Bone marrow (tissue), 2 donors: ENCODE measurements at regions not wholly inside any gene's neighbourhood (a gene's known extent, or its start where the extent isn't known, plus 50 kb on each side); places are given as distances from the start of the nearest gene placed in this dataset.

Experiments used
- DNase-seq, 2 donors: peaks; one replicate each; lab custom pipeline; 2025; lab: John Stamatoyannopoulos, UW

DNA sequence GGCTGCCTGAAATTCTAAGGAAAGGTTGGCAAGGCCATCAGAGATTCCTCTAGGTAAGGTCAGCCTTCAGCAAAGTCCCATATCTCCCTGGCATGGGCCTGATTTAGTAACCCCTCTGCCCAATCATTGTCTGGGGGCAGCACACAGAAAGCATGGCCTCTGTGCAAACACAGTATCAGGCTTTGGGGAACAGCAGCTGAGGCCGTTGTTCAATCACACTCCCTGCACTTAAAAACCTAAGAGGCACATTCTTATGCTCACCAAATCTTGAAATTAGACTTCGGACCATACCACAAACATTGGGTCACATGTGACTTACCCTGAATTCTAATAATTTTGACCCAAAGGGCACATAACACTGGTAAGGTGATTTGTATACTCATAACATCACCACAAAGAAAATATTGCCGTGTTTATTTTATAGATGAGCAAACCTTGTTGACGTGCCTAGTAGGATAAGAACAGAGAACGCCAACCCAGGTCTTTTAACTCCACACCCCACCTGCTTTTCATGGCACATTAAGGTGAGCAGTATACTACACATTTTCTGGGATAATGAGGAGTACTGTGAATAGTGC lies 212.7 kb downstream of the HNMT start:
- no peak for DNase-seq

DNA sequence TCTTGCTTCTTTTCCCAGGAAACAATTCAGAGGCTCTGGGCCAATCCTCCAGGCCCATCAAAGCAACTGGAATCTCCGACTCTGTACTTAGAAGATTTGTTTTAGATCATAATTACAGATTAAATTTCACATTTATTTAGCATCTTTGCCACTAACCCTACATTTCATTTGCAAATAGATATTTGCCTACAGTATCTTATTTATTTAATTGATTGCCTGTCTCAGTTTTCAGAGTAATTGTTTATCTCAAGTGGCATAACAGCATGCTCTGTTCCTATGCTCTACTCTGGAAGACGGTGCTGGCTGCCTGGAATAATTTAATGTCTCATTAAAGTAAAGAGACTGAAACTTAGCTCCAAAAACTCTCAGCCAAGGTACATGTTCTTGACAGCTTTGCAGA lies 213.4 kb downstream of the HNMT start:
- DNase-seq, result no peak

DNA sequence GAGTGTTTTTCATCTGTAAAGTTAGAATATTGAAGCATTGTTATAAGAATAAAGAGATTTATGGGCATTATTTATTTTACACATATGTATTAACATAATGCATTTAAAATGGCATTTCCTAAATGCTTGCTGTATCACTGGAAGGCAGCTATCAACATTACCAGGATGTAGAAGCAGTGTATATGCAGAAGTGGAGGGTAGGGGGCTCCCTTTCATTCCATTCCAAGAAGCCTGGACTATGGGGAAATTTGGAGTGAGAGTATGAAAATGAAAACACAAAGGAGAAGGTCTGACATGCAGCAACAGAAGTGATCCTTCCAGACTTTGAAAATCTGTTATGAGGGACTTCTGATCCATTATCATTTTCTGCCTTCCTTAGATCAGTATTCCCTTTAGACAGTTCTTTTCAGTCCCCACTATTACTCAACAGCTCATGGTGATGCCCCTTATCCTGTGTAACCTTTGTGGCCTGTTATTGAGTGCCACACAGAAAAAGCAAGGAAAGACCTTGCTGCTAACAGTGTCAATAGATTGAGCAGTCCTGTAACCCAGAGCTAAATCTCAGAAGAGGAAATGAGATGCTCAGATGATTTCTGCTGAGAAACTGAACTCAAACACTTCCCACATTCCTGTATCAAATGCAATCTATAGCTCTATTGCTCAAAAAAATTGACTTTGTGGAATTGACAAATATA lies 216.6 kb downstream of the HNMT start:
- no peak for DNase-seq

DNA sequence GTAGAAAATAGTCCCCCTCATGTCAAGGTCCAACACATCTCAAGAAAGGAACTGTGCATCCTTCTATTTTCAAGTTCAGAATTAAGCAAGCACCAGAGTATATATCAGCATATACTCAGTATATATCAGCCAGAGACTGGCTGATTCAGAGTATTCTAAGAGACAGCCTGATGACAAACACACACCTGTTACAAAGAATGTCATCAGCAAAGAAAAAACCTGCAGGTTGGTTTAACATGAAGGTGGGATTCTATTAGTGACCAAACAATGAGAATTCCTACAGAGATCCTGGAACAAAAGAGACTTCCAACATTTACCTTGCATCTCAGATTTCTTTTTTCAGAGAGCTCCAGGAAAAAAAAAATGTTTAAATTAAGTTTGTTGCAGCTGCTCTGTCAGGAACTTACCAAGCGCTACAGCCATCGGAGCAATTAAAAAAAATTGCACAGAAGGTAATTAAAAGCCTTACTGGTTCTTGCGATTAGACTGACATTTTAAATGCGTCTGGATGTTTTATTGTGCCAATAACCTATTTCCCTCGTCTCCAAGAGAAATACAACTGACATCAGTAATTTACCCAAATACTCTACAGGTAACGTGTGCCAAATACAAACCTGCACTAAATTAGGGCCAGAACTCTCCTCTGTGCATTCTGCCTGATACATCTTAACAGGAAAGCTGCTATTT lies 218.1 kb downstream of the HNMT start:
- no peak for DNase-seq

GRCh38 chr2:138182937-138183312 lies 218.7 kb downstream of the HNMT start:
- no peak for DNase-seq

- no peak for DNase-seq
Observed at GRCh38 chr2:138183705-138184104, 219.4 kb downstream of the HNMT start.

DNA sequence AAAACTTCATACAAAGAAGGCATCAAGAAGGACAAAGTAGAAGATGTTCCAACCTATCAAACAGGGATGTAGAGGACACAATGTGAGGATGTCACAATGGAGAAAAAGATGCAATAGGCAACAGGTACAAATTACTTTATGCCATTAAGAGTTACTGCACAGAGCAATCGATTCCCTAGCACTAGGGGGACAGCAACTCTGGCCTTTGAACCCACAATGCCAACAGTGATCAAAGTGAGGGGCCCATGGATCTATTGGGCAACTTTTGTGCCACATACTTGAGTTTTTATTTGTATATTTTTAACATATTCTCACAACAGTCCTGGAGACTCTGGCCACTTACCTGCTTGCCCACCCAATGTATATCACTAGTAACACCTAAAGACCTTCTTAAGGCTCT lies 220.2 kb downstream of the HNMT start:
- DNase-seq, result no peak

GRCh38 chr2:138185827-138186226 lies 221.6 kb downstream of the HNMT start:
- DNase-seq, result no peak

GRCh38 chr2:138187221-138187620 lies 222.9 kb downstream of the HNMT start:
- no peak for DNase-seq

- DNase-seq, result no peak
Observed at GRCh38 chr2:138190999-138191398, 226.7 kb downstream of the HNMT start.

DNA sequence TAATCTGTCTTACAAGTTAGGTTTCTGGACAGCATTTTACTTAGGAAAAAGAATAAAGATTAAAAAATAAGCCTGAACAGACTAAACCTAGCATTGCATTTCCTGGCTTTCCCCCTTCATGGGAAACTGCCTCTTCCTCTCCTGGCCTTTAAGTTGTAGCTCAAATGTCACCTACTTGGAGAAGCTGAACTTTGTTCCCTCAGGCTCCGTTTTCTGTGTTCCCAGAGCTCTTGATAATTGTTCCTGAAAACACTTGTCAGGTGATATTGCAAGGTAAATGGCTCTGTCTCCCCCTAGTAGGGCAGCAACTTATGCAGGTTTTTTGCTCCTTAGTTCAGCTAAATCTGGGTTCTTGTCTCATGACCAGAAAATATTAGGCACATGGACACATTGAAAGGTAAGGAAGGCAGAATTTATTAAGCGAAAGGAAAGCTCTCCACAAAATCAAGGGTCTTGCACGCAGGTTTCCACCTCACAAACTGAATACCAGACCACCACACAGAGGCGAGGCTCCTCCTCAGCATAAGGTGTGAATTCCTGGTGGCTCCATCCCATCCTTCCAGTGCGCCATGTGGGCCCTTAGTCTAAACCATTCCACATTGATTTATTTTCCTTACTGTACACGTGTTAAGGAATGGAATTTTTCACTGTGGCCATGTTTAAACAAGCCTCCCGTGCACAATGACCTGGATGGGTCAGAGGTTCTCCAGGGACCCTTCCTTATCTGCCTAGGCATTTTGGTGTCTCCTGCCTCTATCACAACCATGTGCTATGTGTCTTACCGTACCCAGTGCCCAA lies 229.3 kb downstream of the HNMT start:
- DNase-seq, result no peak

- no peak for DNase-seq
Observed at GRCh38 chr2:138201286-138201685, 237.0 kb downstream of the HNMT start.

GRCh38 chr2:138202762-138203161 lies 238.5 kb downstream of the HNMT start:
- DNase-seq, result no peak

GRCh38 chr2:138205281-138205680 lies 241.0 kb downstream of the HNMT start:
- no peak for DNase-seq

GRCh38 chr2:138207074-138207930 lies 243.0 kb downstream of the HNMT start:
- no peak for DNase-seq

DNA sequence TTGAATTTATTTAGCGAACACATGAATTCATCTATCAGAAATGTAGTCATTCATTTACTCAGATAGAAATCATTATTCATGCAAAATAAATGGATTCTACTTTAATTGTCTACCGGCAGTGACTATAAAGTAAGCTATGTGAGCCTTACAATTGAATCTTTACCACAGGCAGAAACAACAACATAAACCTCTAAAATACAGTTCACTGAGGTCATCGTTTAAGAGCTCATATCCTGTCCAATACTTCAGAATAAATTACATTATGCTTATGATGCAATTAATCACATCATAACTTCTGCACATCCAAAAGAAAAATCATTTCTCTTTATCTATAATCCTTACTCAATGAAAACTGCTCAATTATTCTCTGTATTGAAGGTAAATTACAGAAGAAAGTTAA lies 244.7 kb downstream of the HNMT start:
- no peak for DNase-seq

GRCh38 chr2:138210487-138210886 lies 246.2 kb downstream of the HNMT start:
- no peak for DNase-seq

- DNase-seq, result no peak
Observed at GRCh38 chr2:138212434-138212833, 248.2 kb downstream of the HNMT start.

DNA sequence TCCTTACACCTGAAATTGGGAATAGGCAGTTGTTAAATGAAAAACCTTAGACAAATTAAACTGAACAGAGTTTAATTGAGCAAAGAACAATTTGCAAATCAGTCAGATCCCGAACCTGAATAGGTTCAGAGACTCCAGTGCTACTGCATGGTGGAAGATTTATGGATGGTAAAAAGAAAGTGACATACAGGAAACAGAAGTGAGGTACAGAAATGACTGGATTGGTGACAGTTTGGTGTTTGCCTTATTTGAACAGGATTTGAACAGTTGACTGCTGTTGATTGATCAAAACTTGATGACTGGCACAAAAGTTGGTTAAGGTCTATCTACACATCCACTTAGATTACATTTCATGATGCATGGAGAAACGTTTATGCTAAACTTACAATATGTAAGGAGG lies 248.8 kb downstream of the HNMT start:
- no peak for DNase-seq

DNA sequence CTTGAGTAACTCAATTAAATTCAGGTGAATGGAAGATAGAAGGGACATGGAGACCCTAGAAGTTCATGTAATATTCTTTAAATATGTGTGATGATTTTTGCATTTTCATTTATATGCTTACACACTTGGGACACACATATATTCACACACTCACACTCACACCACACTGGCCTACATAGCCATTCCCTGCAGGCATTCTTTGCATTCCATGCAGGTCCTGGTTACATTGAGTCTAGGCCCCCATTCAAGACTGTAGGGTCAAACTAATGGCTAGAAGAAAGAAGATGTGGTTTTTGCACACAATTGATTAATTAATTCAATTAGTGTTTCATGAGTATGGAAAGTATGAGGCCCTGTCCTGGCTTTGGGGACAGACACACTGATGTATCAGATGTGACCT lies 249.4 kb downstream of the HNMT start:
- no peak for DNase-seq

DNA sequence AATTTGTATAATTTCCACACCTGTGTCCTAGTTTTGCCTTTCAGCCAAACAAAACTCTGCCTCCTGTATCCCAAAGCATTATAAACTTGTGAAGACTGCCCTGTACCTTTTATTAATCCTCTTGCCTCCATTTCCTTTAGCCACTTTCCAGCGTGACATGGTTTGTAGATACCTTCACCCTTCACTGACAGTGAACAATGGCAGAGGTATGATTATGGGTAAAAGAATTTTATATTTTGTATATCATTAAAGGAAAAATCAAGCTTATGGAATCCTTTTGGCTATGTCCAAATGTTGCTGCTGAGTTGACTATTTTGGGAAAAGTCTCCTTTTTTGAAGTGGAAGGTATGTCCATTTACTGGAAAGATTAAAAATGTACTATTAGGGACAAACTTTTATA lies 251.7 kb downstream of the HNMT start:
- no peak for DNase-seq

DNA sequence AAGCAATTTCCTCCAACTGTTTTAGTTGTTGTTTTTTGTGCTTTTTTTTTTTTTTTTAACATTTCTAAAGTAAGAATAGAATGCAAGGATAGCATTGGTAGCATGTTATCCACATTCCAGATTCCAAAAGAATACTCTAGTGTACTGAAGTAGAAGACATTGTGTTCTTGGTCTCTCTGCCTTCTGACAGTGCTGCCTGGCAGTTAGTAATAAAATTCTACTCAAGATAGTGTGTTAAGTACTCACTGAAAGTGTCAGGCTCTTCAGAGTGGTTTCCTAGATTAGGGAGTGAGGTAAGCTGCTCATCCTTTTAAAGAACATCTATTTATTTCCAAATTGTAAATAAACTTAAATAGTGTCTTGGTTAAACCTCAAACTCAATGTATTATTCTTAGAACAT lies 253.7 kb downstream of the HNMT start:
- no peak for DNase-seq
